Retina (tissue), 1 donor: ENCODE measurements at regions not wholly inside any gene's neighbourhood (a gene's known extent, or its start where the extent isn't known, plus 50 kb on each side); places are given as distances from the start of the nearest gene placed in this dataset.

Source experiments
- DNase-seq: peaks from one replicate; pipeline ENCODE4 v3.0.0-alpha.2; 2016

- DNase-seq, result no peak
Observed at GRCh38 chr15:91476861-91477260, 376.6 kb upstream of the SLCO3A1 start.

GRCh38 chr15:91478717-91479191 lies 374.8 kb upstream of the SLCO3A1 start:
- no peak for DNase-seq

- no peak for DNase-seq
Observed at GRCh38 chr15:91480426-91480825, 373.1 kb upstream of the SLCO3A1 start.

GRCh38 chr15:91482799-91483198 lies 370.7 kb upstream of the SLCO3A1 start:
- DNase-seq, result no peak

- DNase-seq, result no peak
Observed at GRCh38 chr15:91484141-91484540, 369.4 kb upstream of the SLCO3A1 start.

- DNase-seq, result no peak
Observed at GRCh38 chr15:91488452-91488851, 365.1 kb upstream of the SLCO3A1 start.

GRCh38 chr15:91490211-91490610 lies 363.3 kb upstream of the SLCO3A1 start:
- no peak for DNase-seq

GRCh38 chr15:91491101-91491950 lies 362.2 kb upstream of the SLCO3A1 start:
- no peak for DNase-seq

GRCh38 chr15:91496754-91497691 lies 356.5 kb upstream of the SLCO3A1 start:
- peak; percentile 26 for DNase-seq

GRCh38 chr15:91498046-91498748 lies 355.3 kb upstream of the SLCO3A1 start:
- DNase-seq, result peak; percentile 26

- DNase-seq, result no peak
Observed at GRCh38 chr15:91498749-91499062, 354.8 kb upstream of the SLCO3A1 start.

GRCh38 chr15:91499774-91500383 lies 353.6 kb upstream of the SLCO3A1 start:
- no peak for DNase-seq

- DNase-seq, result no peak
Observed at GRCh38 chr15:91508633-91509032, 344.9 kb upstream of the SLCO3A1 start.

- DNase-seq, result no peak
Observed at GRCh38 chr15:91514147-91514546, 339.4 kb upstream of the SLCO3A1 start.

- no peak for DNase-seq
Observed at GRCh38 chr15:91515188-91515754, 338.2 kb upstream of the SLCO3A1 start.

GRCh38 chr15:91516866-91517265 lies 336.6 kb upstream of the SLCO3A1 start:
- no peak for DNase-seq

GRCh38 chr15:91517491-91518200 lies 335.9 kb upstream of the SLCO3A1 start:
- no peak for DNase-seq

GRCh38 chr15:91520850-91521249 lies 332.7 kb upstream of the SLCO3A1 start:
- no peak for DNase-seq

- DNase-seq, result no peak
Observed at GRCh38 chr15:91521548-91521947, 332.0 kb upstream of the SLCO3A1 start.

GRCh38 chr15:91521996-91522395 lies 331.5 kb upstream of the SLCO3A1 start:
- no peak for DNase-seq

GRCh38 chr15:91522605-91523332 lies 330.7 kb upstream of the SLCO3A1 start:
- DNase-seq, result no peak
